Peyer's patch (tissue), 4 donors: ENCODE measurements at regions not wholly inside any gene's neighbourhood (a gene's known extent, or its start where the extent isn't known, plus 50 kb on each side); places are given as distances from the start of the nearest gene placed in this dataset.

ENCODE experiments used
- POLR2A ChIP-seq, 2 donors: fragments of 450-650 bp; IDR thresholded peaks; one replicate each; pipeline ENCODE4 v1.5.1; 2017; ENCODE audit warnings: antibody characterized with exemption in 2 of 2, mild to moderate bottlenecking in 2 of 2, moderate library complexity in 2 of 2
- TF ChIP-seq, protein P1 (sequence below), 6 experiments: fragments of 450-650 bp in 4 of 6; fragments of 200-600 bp in 2 of 6; sonication (generic) in 1 of 6; IDR thresholded peaks; one replicate each; pipeline ENCODE4 v1.5.1; 2017 to 2019; ENCODE audit warnings: antibody characterized with exemption in 6 of 6, mild to moderate bottlenecking in 3 of 6, moderate library complexity in 1 of 6

GRCh38 chr7:52413051-52413450 is 622.4 kb upstream of the POM121L12 start:
- TF ChIP-seq, protein P1, sequence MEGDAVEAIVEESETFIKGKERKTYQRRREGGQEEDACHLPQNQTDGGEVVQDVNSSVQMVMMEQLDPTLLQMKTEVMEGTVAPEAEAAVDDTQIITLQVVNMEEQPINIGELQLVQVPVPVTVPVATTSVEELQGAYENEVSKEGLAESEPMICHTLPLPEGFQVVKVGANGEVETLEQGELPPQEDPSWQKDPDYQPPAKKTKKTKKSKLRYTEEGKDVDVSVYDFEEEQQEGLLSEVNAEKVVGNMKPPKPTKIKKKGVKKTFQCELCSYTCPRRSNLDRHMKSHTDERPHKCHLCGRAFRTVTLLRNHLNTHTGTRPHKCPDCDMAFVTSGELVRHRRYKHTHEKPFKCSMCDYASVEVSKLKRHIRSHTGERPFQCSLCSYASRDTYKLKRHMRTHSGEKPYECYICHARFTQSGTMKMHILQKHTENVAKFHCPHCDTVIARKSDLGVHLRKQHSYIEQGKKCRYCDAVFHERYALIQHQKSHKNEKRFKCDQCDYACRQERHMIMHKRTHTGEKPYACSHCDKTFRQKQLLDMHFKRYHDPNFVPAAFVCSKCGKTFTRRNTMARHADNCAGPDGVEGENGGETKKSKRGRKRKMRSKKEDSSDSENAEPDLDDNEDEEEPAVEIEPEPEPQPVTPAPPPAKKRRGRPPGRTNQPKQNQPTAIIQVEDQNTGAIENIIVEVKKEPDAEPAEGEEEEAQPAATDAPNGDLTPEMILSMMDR (IDR thresholded peaks at IDR 0.05), result no peak
- TF ChIP-seq POLR2A (IDR thresholded peaks at IDR 0.05), result no peak
